ENCODE measurements at regions not wholly inside any gene's neighbourhood (a gene's known extent, or its start where the extent isn't known, plus 50 kb on each side); places are given as distances from the start of the nearest gene placed in this dataset.

- TF ChIP-seq CTCF (IDR thresholded peaks at IDR 0.05): no peak
Measured at GRCh38 chr10:117674201-117674600, 131.7 kb downstream of the EMX2 start.

- no peak for TF ChIP-seq CTCF (IDR thresholded peaks at IDR 0.05)
Measured at GRCh38 chr10:117674646-117675045, 132.1 kb downstream of the EMX2 start.

- no peak for TF ChIP-seq CTCF (IDR thresholded peaks at IDR 0.05)
Measured at GRCh38 chr10:117675514-117676055, 133.0 kb downstream of the EMX2 start.

GRCh38 chr10:117677239-117677638 is 134.7 kb downstream of the EMX2 start:
- no peak for TF ChIP-seq CTCF (IDR thresholded peaks at IDR 0.05)

- TF ChIP-seq CTCF (IDR thresholded peaks at IDR 0.05): no peak
Measured at GRCh38 chr10:117677890-117678500, 135.4 kb downstream of the EMX2 start.

GRCh38 chr10:117680601-117681000 is 138.1 kb downstream of the EMX2 start:
- TF ChIP-seq CTCF (IDR thresholded peaks at IDR 0.05): no peak

- TF ChIP-seq CTCF (IDR thresholded peaks at IDR 0.05): no peak
Measured at GRCh38 chr10:117681104-117681503, 138.6 kb downstream of the EMX2 start.
